HEK293 (cell line): ENCODE measurements at regions not wholly inside any gene's neighbourhood (a gene's known extent, or its start where the extent isn't known, plus 50 kb on each side); places are given as distances from the start of the nearest gene placed in this dataset.

Experiments
- ZNF274 ChIP-seq, 2 experiments: fragments of 200-500 bp in 1 of 2; fragments of 450-650 bp in 1 of 2; sonication (Bioruptor generic) in 1 of 2; formaldehyde crosslinking in 1 of 2; IDR thresholded peaks; 2 replicates each; pipeline versions ENCODE4 v1.5.1 to v1.6.1; 2014 to 2016; ENCODE audit warnings: borderline replicate concordance in 1 of 2, inconsistent platforms in 1 of 2, low read length in 1 of 2, missing biosample characterization in 1 of 2, missing genetic modification characterization in 1 of 2
- ZNF654 ChIP-seq: fragments of 450-650 bp; formaldehyde crosslinking; IDR thresholded peaks from 2 replicates; pipeline ENCODE4 v1.5.1; 2016; ENCODE audit warnings: low read depth, missing biosample characterization, missing genetic modification characterization
- TF ChIP-seq, protein P1 (sequence below): fragments of 450-650 bp; formaldehyde crosslinking; IDR thresholded peaks from 2 replicates; pipeline ENCODE4 v1.5.1; 2016; ENCODE audit warnings: missing biosample characterization, missing genetic modification characterization
- TF ChIP-seq, protein P2 (sequence below): fragments of 450-650 bp; formaldehyde crosslinking; IDR thresholded peaks from 2 replicates; pipeline ENCODE4 v1.5.1; 2016; ENCODE audit warnings: missing biosample characterization, missing genetic modification characterization

DNA sequence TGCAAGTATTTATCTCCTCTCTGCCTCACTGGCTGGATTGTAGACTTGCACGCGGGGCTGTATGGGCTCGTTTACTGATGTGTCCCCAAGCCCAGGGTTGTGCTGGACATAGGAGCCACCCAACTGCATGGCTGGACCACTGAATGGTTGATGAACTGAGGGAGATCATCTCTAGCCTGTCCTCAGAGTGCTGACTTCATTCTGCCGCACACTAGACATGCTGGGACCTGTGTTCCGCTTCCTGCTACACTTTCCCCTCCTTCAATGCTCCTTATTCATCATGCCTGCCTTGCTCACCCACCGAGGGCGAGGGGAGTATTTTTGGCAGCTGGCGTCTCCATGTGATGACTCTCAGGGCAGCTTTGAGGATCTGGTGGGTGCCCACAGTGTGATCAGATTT, 440.2 kb downstream of the GLRX3 start:
- TF ChIP-seq ZNF654 (no peak), ZNF274 (IDR thresholded peaks at IDR 0.05; ENCODE audit: low read length) (no peak), ZNF274 (tag by site-specific recombination; IDR thresholded peaks at IDR 0.05; ENCODE audit: borderline replicate concordance) (no peak)
- TF ChIP-seq, protein P1, sequence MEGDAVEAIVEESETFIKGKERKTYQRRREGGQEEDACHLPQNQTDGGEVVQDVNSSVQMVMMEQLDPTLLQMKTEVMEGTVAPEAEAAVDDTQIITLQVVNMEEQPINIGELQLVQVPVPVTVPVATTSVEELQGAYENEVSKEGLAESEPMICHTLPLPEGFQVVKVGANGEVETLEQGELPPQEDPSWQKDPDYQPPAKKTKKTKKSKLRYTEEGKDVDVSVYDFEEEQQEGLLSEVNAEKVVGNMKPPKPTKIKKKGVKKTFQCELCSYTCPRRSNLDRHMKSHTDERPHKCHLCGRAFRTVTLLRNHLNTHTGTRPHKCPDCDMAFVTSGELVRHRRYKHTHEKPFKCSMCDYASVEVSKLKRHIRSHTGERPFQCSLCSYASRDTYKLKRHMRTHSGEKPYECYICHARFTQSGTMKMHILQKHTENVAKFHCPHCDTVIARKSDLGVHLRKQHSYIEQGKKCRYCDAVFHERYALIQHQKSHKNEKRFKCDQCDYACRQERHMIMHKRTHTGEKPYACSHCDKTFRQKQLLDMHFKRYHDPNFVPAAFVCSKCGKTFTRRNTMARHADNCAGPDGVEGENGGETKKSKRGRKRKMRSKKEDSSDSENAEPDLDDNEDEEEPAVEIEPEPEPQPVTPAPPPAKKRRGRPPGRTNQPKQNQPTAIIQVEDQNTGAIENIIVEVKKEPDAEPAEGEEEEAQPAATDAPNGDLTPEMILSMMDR (tag by site-specific recombination): no peak
- TF ChIP-seq, protein P2, sequence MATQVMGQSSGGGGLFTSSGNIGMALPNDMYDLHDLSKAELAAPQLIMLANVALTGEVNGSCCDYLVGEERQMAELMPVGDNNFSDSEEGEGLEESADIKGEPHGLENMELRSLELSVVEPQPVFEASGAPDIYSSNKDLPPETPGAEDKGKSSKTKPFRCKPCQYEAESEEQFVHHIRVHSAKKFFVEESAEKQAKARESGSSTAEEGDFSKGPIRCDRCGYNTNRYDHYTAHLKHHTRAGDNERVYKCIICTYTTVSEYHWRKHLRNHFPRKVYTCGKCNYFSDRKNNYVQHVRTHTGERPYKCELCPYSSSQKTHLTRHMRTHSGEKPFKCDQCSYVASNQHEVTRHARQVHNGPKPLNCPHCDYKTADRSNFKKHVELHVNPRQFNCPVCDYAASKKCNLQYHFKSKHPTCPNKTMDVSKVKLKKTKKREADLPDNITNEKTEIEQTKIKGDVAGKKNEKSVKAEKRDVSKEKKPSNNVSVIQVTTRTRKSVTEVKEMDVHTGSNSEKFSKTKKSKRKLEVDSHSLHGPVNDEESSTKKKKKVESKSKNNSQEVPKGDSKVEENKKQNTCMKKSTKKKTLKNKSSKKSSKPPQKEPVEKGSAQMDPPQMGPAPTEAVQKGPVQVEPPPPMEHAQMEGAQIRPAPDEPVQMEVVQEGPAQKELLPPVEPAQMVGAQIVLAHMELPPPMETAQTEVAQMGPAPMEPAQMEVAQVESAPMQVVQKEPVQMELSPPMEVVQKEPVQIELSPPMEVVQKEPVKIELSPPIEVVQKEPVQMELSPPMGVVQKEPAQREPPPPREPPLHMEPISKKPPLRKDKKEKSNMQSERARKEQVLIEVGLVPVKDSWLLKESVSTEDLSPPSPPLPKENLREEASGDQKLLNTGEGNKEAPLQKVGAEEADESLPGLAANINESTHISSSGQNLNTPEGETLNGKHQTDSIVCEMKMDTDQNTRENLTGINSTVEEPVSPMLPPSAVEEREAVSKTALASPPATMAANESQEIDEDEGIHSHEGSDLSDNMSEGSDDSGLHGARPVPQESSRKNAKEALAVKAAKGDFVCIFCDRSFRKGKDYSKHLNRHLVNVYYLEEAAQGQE (tag by site-specific recombination): no peak
